NB4 (cell line): ENCODE measurements at regions not wholly inside any gene's neighbourhood (a gene's known extent, or its start where the extent isn't known, plus 50 kb on each side); places are given as distances from the start of the nearest gene placed in this dataset.

ENCODE experiments used
- POLR2A ChIP-seq: IDR thresholded peaks from 2 replicates; pipeline ENCODE4 v1.6.1; 2011; ENCODE audit warnings: mild to moderate bottlenecking; ENCODE audit not compliant: insufficient read length; ENCODE audit errors: extremely low read depth
- TF ChIP-seq, protein P1 (sequence below): IDR thresholded peaks from one replicate; pipeline ENCODE4 v1.5.1; 2012; ENCODE audit warnings: low read depth, low read length

DNA sequence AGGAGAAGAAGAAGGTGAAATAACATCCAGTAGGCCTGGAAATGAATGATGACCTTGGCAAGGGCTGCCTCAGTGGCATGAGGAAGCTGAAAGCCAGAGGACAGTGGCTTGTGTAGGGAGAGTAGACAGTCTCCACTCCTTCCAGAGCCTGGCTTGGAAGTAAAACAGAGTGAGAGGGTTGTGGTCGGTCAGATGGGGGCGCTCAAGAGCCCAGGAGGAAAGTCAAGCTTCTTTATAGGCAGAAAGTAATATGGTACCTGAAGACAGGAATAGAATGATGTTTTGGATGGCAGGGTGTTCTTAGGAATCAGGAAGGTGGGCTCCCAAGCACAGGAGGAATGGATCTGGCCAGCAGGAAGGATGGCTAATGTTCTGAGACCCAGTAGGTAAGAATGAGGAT is 75.1 kb upstream of the TSC22D1 start:
- TF ChIP-seq, protein P1, sequence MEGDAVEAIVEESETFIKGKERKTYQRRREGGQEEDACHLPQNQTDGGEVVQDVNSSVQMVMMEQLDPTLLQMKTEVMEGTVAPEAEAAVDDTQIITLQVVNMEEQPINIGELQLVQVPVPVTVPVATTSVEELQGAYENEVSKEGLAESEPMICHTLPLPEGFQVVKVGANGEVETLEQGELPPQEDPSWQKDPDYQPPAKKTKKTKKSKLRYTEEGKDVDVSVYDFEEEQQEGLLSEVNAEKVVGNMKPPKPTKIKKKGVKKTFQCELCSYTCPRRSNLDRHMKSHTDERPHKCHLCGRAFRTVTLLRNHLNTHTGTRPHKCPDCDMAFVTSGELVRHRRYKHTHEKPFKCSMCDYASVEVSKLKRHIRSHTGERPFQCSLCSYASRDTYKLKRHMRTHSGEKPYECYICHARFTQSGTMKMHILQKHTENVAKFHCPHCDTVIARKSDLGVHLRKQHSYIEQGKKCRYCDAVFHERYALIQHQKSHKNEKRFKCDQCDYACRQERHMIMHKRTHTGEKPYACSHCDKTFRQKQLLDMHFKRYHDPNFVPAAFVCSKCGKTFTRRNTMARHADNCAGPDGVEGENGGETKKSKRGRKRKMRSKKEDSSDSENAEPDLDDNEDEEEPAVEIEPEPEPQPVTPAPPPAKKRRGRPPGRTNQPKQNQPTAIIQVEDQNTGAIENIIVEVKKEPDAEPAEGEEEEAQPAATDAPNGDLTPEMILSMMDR: no peak
- no peak for TF ChIP-seq POLR2A
